A549 (cell line): ENCODE measurements at regions not wholly inside any gene's neighbourhood (a gene's known extent, or its start where the extent isn't known, plus 50 kb on each side); places are given as distances from the start of the nearest gene placed in this dataset.

Experiments used
- BCL3 ChIP-seq: fragments of >200 bp; sonication (Bioruptor Twin); formaldehyde crosslinking; IDR thresholded peaks from 3 replicates; pipeline ENCODE4 v1.6.1; 2016
- BHLHE40 ChIP-seq: IDR thresholded peaks from 2 replicates; pipeline ENCODE4 v1.6.1; 2012; ENCODE audit warnings: low read depth, low read length, inconsistent platforms
- CTCF ChIP-seq: fragments of >200 bp; sonication (Bioruptor Twin); formaldehyde crosslinking; IDR thresholded peaks from 3 replicates; pipeline ENCODE4 v1.5.1; 2016
- EP300 ChIP-seq, 2 experiments: fragments of >200 bp; sonication (Bioruptor Twin); formaldehyde crosslinking; IDR thresholded peaks; 2 replicates in 1 of 2; 3 replicates in 1 of 2; pipeline ENCODE4 v1.6.1; 2016 to 2017
- HDAC2 ChIP-seq: fragments of 200-600 bp; sonication (generic); IDR thresholded peaks from 2 replicates; pipeline ENCODE4 v1.6.1; 2016
- JUN ChIP-seq, 2 experiments: fragments of >200 bp; sonication (Bioruptor Twin); formaldehyde crosslinking; IDR thresholded peaks; 2 replicates in 1 of 2; 3 replicates in 1 of 2; pipeline ENCODE4 v1.6.1; 2016 to 2017
- JUNB ChIP-seq: fragments of >200 bp; sonication (Bioruptor Twin); formaldehyde crosslinking; IDR thresholded peaks from 2 replicates; pipeline ENCODE4 v1.6.1; 2016
- MAX ChIP-seq: IDR thresholded peaks from 2 replicates; pipeline ENCODE4 v1.6.1; 2012
- MYC ChIP-seq: IDR thresholded peaks from 2 replicates; pipeline ENCODE4 v1.6.1; 2012; ENCODE audit warnings: mild to moderate bottlenecking, inconsistent platforms, low read length, improper control_type of control experiment, borderline replicate concordance
- PHF8 ChIP-seq: fragments of 200-600 bp; sonication (generic); IDR thresholded peaks from 2 replicates; pipeline ENCODE4 v1.6.1; 2016; ENCODE audit warnings: low read depth, mild to moderate bottlenecking, antibody characterized with exemption, moderate library complexity, borderline replicate concordance
- POLR2A ChIP-seq: IDR thresholded peaks from 2 replicates; pipeline ENCODE4 v1.6.1; 2012; ENCODE audit warnings: mild to moderate bottlenecking, low read length
- POLR2AphosphoS2 ChIP-seq: conservative IDR thresholded peaks from 2 replicates; pipeline ENCODE4 v1.6.1; 2012; ENCODE audit warnings: low read length, improper control_type of control experiment, inconsistent platforms
- SREBF2 ChIP-seq: fragments of 450-650 bp; IDR thresholded peaks from 2 replicates; pipeline ENCODE4 v1.6.1; 2014; ENCODE audit warnings: mild to moderate bottlenecking, moderate library complexity
- USF2 ChIP-seq: fragments of 450-650 bp; IDR thresholded peaks from 2 replicates; pipeline ENCODE4 v1.6.1; 2014; ENCODE audit warnings: antibody characterized with exemption

- no peak for TF ChIP-seq EP300 (IDR thresholded peaks at IDR 0.05)
- no peak for TF ChIP-seq CTCF
- no peak for TF ChIP-seq MAX
- TF ChIP-seq MYC, result no peak
- no peak for TF ChIP-seq USF2
- TF ChIP-seq POLR2A, result no peak
- no peak for TF ChIP-seq PHF8
- TF ChIP-seq HDAC2, result no peak
- TF ChIP-seq POLR2AphosphoS2, result no peak
- TF ChIP-seq JUN (IDR thresholded peaks at IDR 0.05), result no peak
- TF ChIP-seq SREBF2, result no peak
- no peak for TF ChIP-seq BHLHE40
- no peak for TF ChIP-seq JUNB
- no peak for TF ChIP-seq BCL3
Measured at GRCh38 chr7:94787285-94787684, 120.1 kb upstream of the PPP1R9A start.
